OCI-LY7 (cell line): ENCODE measurements at regions not wholly inside any gene's neighbourhood (a gene's known extent, or its start where the extent isn't known, plus 50 kb on each side); places are given as distances from the start of the nearest gene placed in this dataset.

Experiments used
- BruUV-seq: library from RNA; stranded (reverse); fragments of 400-500 nt; replicated peaks from 2 replicates; lab custom pipeline; 2021; lab: Mats Ljungman, UMichigan
- CTCF ChIA-PET: fragments of 300-600 bp; sonication (Branson Sonifier 250); formaldehyde crosslinking; loops from one replicate; lab custom pipeline; 2022; ENCODE audit warnings: antibody characterized with exemption; ENCODE audit not compliant: unreplicated experiment; lab: Charles Lee
- POLR2A ChIA-PET: fragments of 300-600 bp; sonication (Branson Sonifier 250); formaldehyde crosslinking; loops from one replicate; lab custom pipeline; 2022; ENCODE audit warnings: antibody characterized with exemption; lab: Charles Lee
- DNase-seq: peaks from one replicate; pipeline ENCODE4 v3.0.0-alpha.2; 2015; ENCODE audit warnings: low spot score
- H2AFZ ChIP-seq: fragments of 200-600 bp; sonication (generic), shearing (Covaris generic); 2 replicates; pipeline ENCODE4 v1.6.1; 2014; ENCODE audit warnings: mild to moderate bottlenecking, antibody characterized with exemption, low read length, moderate library complexity
- H3K27ac ChIP-seq: fragments of 200-600 bp; sonication (generic); 2 replicates; pipeline ENCODE4 v1.5.1; 2014; ENCODE audit warnings: mixed run types, low read depth, mild to moderate bottlenecking, moderate library complexity, low read length, inconsistent platforms; ENCODE audit not compliant: poor library complexity, severe bottlenecking
- H3K36me3 ChIP-seq: fragments of 200-600 bp; sonication (generic); 2 replicates; pipeline ENCODE4 v1.6.1; 2014; ENCODE audit warnings: mild to moderate bottlenecking, antibody characterized with exemption, low read length, moderate library complexity, mixed read lengths; ENCODE audit not compliant: insufficient read depth
- H3K4me1 ChIP-seq: fragments of 200-600 bp; sonication (generic); 2 replicates; pipeline ENCODE4 v1.5.1; 2014; ENCODE audit warnings: mild to moderate bottlenecking, low read length; ENCODE audit not compliant: insufficient read depth, poor library complexity, severe bottlenecking
- H3K4me2 ChIP-seq: fragments of 200-600 bp; sonication (generic); 2 replicates; pipeline ENCODE4 v1.6.1; 2014; ENCODE audit warnings: mild to moderate bottlenecking, low read length
- H3K4me3 ChIP-seq: fragments of 200-600 bp; sonication (generic); 2 replicates; pipeline ENCODE4 v1.5.1; 2014; ENCODE audit warnings: mild to moderate bottlenecking, low read depth, low read length; ENCODE audit not compliant: poor library complexity, severe bottlenecking
- H3K79me2 ChIP-seq: fragments of 200-600 bp; sonication (generic); 2 replicates; pipeline ENCODE4 v1.6.1; 2016; ENCODE audit warnings: low read depth, mild to moderate bottlenecking, low read length, moderate library complexity, mixed read lengths; ENCODE audit not compliant: insufficient read depth
- H3K9me2 ChIP-seq: fragments of 200-600 bp; sonication (generic); 2 replicates; pipeline ENCODE4 v1.6.1; 2016; ENCODE audit warnings: mild to moderate bottlenecking, low read length, mixed read lengths; ENCODE audit not compliant: insufficient read depth
- H3K9me3 ChIP-seq: fragments of 200-600 bp; sonication (generic); 2 replicates; pipeline ENCODE4 v1.6.1; 2014; ENCODE audit warnings: mild to moderate bottlenecking, mixed run types, low read length, mixed read lengths
- H4K20me1 ChIP-seq: fragments of 200-600 bp; sonication (generic); 2 replicates; pipeline ENCODE4 v1.6.1; 2014; ENCODE audit warnings: mild to moderate bottlenecking, antibody characterized with exemption, low read length, moderate library complexity, mixed read lengths; ENCODE audit not compliant: insufficient read depth
- CTCF ChIP-seq: fragments of 200-600 bp; sonication (generic); conservative IDR thresholded peaks from 2 replicates; pipeline ENCODE4 v1.5.1; 2014; ENCODE audit warnings: mild to moderate bottlenecking, antibody characterized with exemption, low read length, moderate library complexity, mixed read lengths
- EZH2phosphoT487 ChIP-seq: fragments of 200-600 bp; sonication (generic); IDR thresholded peaks from 2 replicates; pipeline ENCODE4 v1.6.1; 2018; ENCODE audit warnings: low read depth, borderline replicate concordance, mild to moderate bottlenecking, mixed run types, antibody characterized with exemption, low read length, moderate library complexity, mixed read lengths
- intact Hi-C: fragments of 100-400 bp; cut with micrococcal nuclease; formaldehyde crosslinking; loops from one replicate; pipeline ENCODE4 v1.10.0; 2022; ENCODE audit not compliant: unreplicated experiment

DNA sequence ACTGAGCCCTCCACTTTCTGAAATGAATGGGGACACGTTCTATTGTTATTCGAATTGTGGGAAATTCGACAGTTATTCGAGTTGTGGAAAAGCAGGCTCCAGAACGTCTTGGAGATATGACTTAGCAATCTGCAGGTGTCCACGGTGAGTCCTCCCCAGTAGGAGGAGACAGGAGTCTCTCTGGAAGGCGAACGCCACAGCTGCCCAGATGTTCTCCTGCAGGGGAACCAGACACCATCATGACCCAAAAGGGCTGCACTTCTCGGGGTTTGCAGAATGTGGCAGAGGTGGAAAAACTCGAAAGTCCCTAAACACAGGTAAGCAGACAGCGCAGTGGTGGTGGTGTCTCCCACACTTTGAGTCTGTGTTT, 363.6 kb upstream of the SFSWAP start:
- no TSS peak for BruUV-seq
- Histone ChIP-seq H3K9me3 (peaks cover 7% of the 10 kb centered on the region; the same call in 1 of the 2 replicates), H3K79me2 (no peaks in the 10 kb centered on the region), H3K9me2 (no peaks in the 10 kb centered on the region), H3K4me3 (no peak overlapping the region), H3K27ac (no peak overlapping the region), H3K4me1 (no peaks in the 10 kb centered on the region), H4K20me1 (no peaks in the 10 kb centered on the region), H3K36me3 (no peaks in the 10 kb centered on the region), H3K4me2 (no peak overlapping the region), H2AFZ (no peak overlapping the region)
- TF ChIP-seq CTCF = no peak
- TF ChIP-seq EZH2phosphoT487 = no peak
- ChIA-PET CTCF (no interaction called here), POLR2A (no interaction called here)
- no peak for DNase-seq
- intact Hi-C loops = no loop called here

DNA sequence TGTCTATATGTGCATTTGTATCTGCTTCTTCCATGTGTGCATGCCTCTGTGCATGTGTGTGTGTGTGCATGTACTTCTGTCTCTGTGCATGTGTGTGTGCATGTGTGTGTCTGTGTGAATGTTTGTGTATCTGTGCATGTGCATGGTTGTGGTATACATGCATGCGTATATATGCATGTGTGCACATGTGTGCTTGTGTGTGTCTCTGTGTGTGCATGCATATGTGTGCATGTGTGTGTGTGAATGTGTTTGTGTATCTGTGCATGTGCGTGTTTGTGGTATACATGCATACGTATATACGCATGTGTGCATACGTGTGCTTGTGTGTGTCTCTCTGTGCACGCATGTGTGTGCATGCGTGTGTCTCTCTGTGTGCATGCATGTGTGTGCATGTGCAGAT, 363.2 kb upstream of the SFSWAP start:
- Histone ChIP-seq H3K4me3 (no peak overlapping the region), H2AFZ (no peak overlapping the region), H3K36me3 (no peaks in the 10 kb centered on the region), H3K9me2 (no peaks in the 10 kb centered on the region), H3K79me2 (no peaks in the 10 kb centered on the region), H3K4me1 (no peaks in the 10 kb centered on the region), H3K4me2 (no peak overlapping the region), H3K27ac (no peak overlapping the region), H4K20me1 (no peaks in the 10 kb centered on the region), H3K9me3 (peaks cover 7% of the 10 kb centered on the region; the same call in 1 of the 2 replicates)
- BruUV-seq = no TSS peak
- DNase-seq = no peak
- intact Hi-C loops = no loop called here
- CTCF ChIA-PET = no interaction called here
- POLR2A ChIA-PET = no interaction called here
- TF ChIP-seq EZH2phosphoT487 = no peak
- TF ChIP-seq CTCF = no peak

DNA sequence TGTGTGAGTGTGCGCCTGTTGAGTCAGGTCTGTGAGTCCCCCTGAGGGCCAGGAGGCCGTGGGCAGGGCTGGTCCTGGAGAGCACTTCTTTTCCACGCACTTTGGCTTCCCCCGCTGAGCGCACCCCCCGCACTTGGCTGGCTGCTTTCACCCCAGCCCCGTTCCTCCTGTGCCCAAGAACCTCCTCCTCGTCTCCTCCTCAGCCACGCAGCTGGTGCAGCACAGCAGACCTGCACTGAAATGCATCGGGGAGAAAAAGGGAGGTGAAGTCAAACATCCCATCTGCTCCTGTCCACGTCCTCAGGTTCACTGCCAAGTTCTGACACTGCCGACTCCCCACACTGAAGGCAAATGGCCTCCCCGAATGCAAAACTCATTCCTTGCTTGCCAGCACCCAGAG, 362.7 kb upstream of the SFSWAP start:
- no peak overlapping the region for H3K4me3 ChIP-seq
- no peaks in the 10 kb centered on the region for H3K4me1 ChIP-seq
- ChIA-PET POLR2A (no interaction called here), CTCF (no interaction called here)
- H3K9me2 ChIP-seq = no peaks in the 10 kb centered on the region
- no peak overlapping the region for H3K4me2 ChIP-seq
- no peaks in the 10 kb centered on the region for H3K79me2 ChIP-seq
- H3K27ac ChIP-seq = no peak overlapping the region
- H3K36me3 ChIP-seq = no peaks in the 10 kb centered on the region
- BruUV-seq = no TSS peak
- no peak for DNase-seq
- intact Hi-C loops = no loop called here
- peaks cover 7% of the 10 kb centered on the region; the same call in 1 of the 2 replicates for H3K9me3 ChIP-seq
- no peak for TF ChIP-seq EZH2phosphoT487
- no peak for TF ChIP-seq CTCF
- H2AFZ ChIP-seq = no peak overlapping the region
- no peaks in the 10 kb centered on the region for H4K20me1 ChIP-seq
